ENCODE measurements at regions not wholly inside any gene's neighbourhood (a gene's known extent, or its start where the extent isn't known, plus 50 kb on each side); places are given as distances from the start of the nearest gene placed in this dataset.

DNA sequence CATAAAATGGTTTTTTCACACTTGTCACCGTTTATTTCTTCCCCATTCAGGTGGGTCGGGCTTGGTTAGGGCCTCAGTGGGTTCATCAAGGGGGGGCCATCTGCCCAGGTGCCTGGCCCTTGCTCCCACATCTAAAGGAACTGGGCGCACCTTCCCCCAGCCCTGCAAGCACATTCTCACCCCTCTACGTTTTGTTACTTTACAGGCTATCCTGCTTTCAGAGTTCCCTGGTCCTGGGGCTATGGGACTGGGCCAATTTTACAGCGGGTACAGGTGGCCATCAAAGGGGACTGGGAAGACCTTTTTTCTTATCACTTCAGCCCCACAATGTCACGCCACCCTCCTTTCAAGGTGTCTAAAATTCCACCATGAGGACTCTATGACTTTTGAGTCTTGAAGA, 71.8 kb upstream of the HAAO start:
- Mint-ChIP-seq H3K4me1 (no peaks in the 10 kb centered on the region), H3K36me3 (ENCODE audit: low read depth) (peaks cover 10% of the 10 kb centered on the region; the same call in 1 of the 3 replicates), H3K27me3 (ENCODE audit: insufficient read depth, low read depth, poor library complexity) (no peaks in the 10 kb centered on the region), H3K9me3 (peaks cover 13% of the 10 kb centered on the region; the same call in 2 of the 3 replicates), H3K27ac (no peak overlapping the region), H3K4me3 (no peak overlapping the region)
- DNase-seq (ENCODE audit: low spot score) (no peak), ATAC-seq (no peak)
- TF ChIP-seq, protein P1, sequence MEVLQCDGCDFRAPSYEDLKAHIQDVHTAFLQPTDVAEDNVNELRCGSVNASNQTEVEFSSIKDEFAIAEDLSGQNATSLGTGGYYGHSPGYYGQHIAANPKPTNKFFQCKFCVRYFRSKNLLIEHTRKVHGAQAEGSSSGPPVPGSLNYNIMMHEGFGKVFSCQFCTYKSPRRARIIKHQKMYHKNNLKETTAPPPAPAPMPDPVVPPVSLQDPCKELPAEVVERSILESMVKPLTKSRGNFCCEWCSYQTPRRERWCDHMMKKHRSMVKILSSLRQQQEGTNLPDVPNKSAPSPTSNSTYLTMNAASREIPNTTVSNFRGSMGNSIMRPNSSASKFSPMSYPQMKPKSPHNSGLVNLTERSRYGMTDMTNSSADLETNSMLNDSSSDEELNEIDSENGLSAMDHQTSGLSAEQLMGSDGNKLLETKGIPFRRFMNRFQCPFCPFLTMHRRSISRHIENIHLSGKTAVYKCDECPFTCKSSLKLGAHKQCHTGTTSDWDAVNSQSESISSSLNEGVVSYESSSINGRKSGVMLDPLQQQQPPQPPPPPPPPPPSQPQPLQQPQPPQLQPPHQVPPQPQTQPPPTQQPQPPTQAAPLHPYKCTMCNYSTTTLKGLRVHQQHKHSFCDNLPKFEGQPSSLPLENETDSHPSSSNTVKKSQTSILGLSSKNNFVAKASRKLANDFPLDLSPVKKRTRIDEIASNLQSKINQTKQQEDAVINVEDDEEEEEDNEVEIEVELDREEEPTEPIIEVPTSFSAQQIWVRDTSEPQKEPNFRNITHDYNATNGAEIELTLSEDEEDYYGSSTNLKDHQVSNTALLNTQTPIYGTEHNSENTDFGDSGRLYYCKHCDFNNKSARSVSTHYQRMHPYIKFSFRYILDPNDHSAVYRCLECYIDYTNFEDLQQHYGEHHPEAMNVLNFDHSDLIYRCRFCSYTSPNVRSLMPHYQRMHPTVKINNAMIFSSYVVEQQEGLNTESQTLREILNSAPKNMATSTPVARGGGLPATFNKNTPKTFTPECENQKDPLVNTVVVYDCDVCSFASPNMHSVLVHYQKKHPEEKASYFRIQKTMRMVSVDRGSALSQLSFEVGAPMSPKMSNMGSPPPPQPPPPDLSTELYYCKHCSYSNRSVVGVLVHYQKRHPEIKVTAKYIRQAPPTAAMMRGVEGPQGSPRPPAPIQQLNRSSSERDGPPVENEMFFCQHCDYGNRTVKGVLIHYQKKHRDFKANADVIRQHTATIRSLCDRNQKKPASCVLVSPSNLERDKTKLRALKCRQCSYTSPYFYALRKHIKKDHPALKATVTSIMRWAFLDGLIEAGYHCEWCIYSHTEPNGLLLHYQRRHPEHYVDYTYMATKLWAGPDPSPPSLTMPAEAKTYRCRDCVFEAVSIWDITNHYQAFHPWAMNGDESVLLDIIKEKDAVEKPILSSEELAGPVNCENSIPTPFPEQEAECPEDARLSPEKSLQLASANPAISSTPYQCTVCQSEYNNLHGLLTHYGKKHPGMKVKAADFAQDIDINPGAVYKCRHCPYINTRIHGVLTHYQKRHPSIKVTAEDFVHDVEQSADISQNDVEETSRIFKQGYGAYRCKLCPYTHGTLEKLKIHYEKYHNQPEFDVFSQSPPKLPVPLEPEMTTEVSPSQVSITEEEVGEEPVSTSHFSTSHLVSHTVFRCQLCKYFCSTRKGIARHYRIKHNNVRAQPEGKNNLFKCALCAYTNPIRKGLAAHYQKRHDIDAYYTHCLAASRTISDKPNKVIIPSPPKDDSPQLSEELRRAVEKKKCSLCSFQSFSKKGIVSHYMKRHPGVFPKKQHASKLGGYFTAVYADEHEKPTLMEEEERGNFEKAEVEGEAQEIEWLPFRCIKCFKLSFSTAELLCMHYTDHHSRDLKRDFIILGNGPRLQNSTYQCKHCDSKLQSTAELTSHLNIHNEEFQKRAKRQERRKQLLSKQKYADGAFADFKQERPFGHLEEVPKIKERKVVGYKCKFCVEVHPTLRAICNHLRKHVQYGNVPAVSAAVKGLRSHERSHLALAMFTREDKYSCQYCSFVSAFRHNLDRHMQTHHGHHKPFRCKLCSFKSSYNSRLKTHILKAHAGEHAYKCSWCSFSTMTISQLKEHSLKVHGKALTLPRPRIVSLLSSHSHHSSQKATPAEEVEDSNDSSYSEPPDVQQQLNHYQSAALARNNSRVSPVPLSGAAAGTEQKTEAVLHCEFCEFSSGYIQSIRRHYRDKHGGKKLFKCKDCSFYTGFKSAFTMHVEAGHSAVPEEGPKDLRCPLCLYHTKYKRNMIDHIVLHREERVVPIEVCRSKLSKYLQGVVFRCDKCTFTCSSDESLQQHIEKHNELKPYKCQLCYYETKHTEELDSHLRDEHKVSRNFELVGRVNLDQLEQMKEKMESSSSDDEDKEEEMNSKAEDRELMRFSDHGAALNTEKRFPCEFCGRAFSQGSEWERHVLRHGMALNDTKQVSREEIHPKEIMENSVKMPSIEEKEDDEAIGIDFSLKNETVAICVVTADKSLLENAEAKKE (CRISPR knock-in tag; IDR thresholded peaks at IDR 0.05): no peak
- TF ChIP-seq REST (IDR thresholded peaks at IDR 0.05; ENCODE audit: unreplicated experiment) (no peak), POLR2AphosphoS5 (IDR thresholded peaks at IDR 0.05; ENCODE audit: low read depth) (no peak), NANOG (IDR thresholded peaks at IDR 0.05; ENCODE audit: borderline replicate concordance) (no peak), ZNF331 (CRISPR knock-in tag; IDR thresholded peaks at IDR 0.05; ENCODE audit: low read depth) (no peak), JUNB (IDR thresholded peaks at IDR 0.05; ENCODE audit: unreplicated experiment) (no peak), EZH2phosphoT487 (IDR thresholded peaks at IDR 0.05; ENCODE audit: unreplicated experiment) (no peak), CREB1 (CRISPR knock-in tag; IDR thresholded peaks at IDR 0.05; ENCODE audit: low read depth) (no peak)
- Histone ChIP-seq H3K4me1 (ENCODE audit: insufficient read depth) (no peaks in the 10 kb centered on the region), H3K27ac (ENCODE audit: low read depth) (no peak overlapping the region), H3F3A (replicated peaks; ENCODE audit: low read depth) (no peaks in the 10 kb centered on the region), H3K36me3 (ENCODE audit: insufficient read depth) (no peaks in the 10 kb centered on the region), H3K27me3 (ENCODE audit: insufficient read depth) (no peaks in the 10 kb centered on the region), H4K20me1 (replicated peaks; ENCODE audit: insufficient read depth) (no peaks in the 10 kb centered on the region), H3K79me2 (replicated peaks; ENCODE audit: insufficient read depth) (no peaks in the 10 kb centered on the region), H3K4me3 (no peak overlapping the region), H3K9me2 (ENCODE audit: insufficient read depth) (0 out of 2 replicates have a peak, but pooled peaks cover 3% of the 10 kb centered on the region), H3K4me2 (no peak overlapping the region), H2AFZ (no peak overlapping the region; the same call in 1 of the 2 replicates)

All from GM23338 (cell line).